HepG2 (cell line): ENCODE measurements at regions not wholly inside any gene's neighbourhood (a gene's known extent, or its start where the extent isn't known, plus 50 kb on each side); places are given as distances from the start of the nearest gene placed in this dataset.

Experiments used
- ATAC-seq: fragments of 200-7000 bp; cut with Tn5 transposase; 3 replicates; pipeline ENCODE4 v1.9.1; 2020; ENCODE audit warnings: mild to moderate bottlenecking, moderate library complexity
- BruUV-seq: library from RNA; stranded (reverse); fragments of 400-500 nt; replicated peaks from 2 replicates; lab custom pipeline; 2021; lab: Mats Ljungman, UMichigan
- CTCF ChIA-PET: fragments of 300-600 bp; formaldehyde crosslinking; extraction: SDS; loops from one replicate; lab custom pipeline; 2021; ENCODE audit warnings: low total read pairs, inconsistent platforms, low intra/inter-chr PET ratio; lab: Yijun Ruan, JAX
- POLR2A ChIA-PET: fragments of 350-600 bp; sonication (Branson Sonifier 250); formaldehyde crosslinking; loops from one replicate; lab custom pipeline; 2020; ENCODE audit warnings: antibody characterized with exemption, inconsistent platforms; lab: Yijun Ruan, JAX
- DNase-seq: peaks from one replicate; pipeline ENCODE4 v3.0.0-alpha.2; 2015; ENCODE audit warnings: low spot score
- FAIRE-seq: peaks from 3 replicates; lab custom pipeline; 2011; peaks lifted over from hg19 to GRCh38; lab: Jason Lieb, UNC
- H2AFZ ChIP-seq: one replicate; pipeline ENCODE4 v1.6.1; 2011; ENCODE audit warnings: low read length, inconsistent platforms
- H3K27ac ChIP-seq: fragments of 300-600 bp; 3 replicates; pipeline ENCODE4 v1.8.0; 2011; ENCODE audit warnings: mixed run types, mild to moderate bottlenecking, mixed read lengths, low read length, inconsistent platforms; ENCODE audit not compliant: insufficient read depth; ENCODE audit errors: extremely low read length
- H3K27me3 ChIP-seq, 2 experiments: fragments of 200-600 bp in 1 of 2; 2 replicates in 1 of 2; 3 replicates in 1 of 2; pipeline versions ENCODE4 v1.6.0 to v1.8.0; 2011; ENCODE audit warnings: low read length in 2 of 2, mild to moderate bottlenecking in 2 of 2, moderate library complexity in 2 of 2, inconsistent platforms in 1 of 2; ENCODE audit not compliant: insufficient read depth in 2 of 2, control insufficient read depth in 1 of 2
- H3K36me3 ChIP-seq, 2 experiments: fragments of 200-600 bp in 1 of 2; replicated peaks in 1 of 2; 2 replicates in 1 of 2; 3 replicates in 1 of 2; pipeline versions ENCODE4 v1.5.1 to v1.8.0; 2011; ENCODE audit warnings: low read length in 2 of 2, inconsistent platforms in 1 of 2; ENCODE audit not compliant: insufficient read depth in 2 of 2, control insufficient read depth in 1 of 2
- H3K4me1 ChIP-seq: 2 replicates; pipeline ENCODE4 v1.5.1; 2012; ENCODE audit warnings: low read length, inconsistent platforms; ENCODE audit not compliant: insufficient read depth
- H3K4me2 ChIP-seq: 2 replicates; pipeline ENCODE4 v1.6.0; 2011; ENCODE audit warnings: low read depth, low read length, inconsistent platforms
- H3K4me3 ChIP-seq, 3 experiments: fragments of 200-600 bp in 1 of 3; sonication (generic), shearing (Covaris generic) in 1 of 3; replicated peaks in 1 of 3; 2 replicates each; pipeline ENCODE4 v1.5.1; 2011 to 2016; ENCODE audit warnings: low read length in 3 of 3, inconsistent platforms in 2 of 3, low read depth in 2 of 3, mild to moderate bottlenecking in 2 of 3, control low read depth in 1 of 3, mixed read lengths in 1 of 3; ENCODE audit not compliant: insufficient read depth in 1 of 3
- H3K79me2 ChIP-seq: one replicate; pipeline ENCODE4 v1.6.1; 2011; ENCODE audit warnings: low read length, inconsistent platforms; ENCODE audit not compliant: insufficient read depth
- H3K9ac ChIP-seq: 2 replicates; pipeline ENCODE4 v1.6.0; 2011; ENCODE audit warnings: mild to moderate bottlenecking, low read depth, low read length, inconsistent platforms; ENCODE audit not compliant: insufficient read depth
- H3K9me3 ChIP-seq: 2 replicates; pipeline ENCODE4 v1.5.1; 2012; ENCODE audit warnings: mild to moderate bottlenecking, low read length
- H4K20me1 ChIP-seq: 2 replicates; pipeline ENCODE4 v1.6.0; 2011; ENCODE audit warnings: inconsistent platforms, mild to moderate bottlenecking, low read length, moderate library complexity; ENCODE audit not compliant: insufficient read depth
- ETV5 ChIP-seq: IDR thresholded peaks from 2 replicates; pipeline ENCODE4 v1.6.1; 2018; ENCODE audit warnings: missing biosample characterization, missing genetic modification reagents, inconsistent platforms, borderline replicate concordance
- FOXO1 ChIP-seq: sonication (generic); formaldehyde crosslinking; IDR thresholded peaks from 2 replicates; pipeline ENCODE4 v1.4.0; 2020; ENCODE audit warnings: missing genetic modification reagents
- GLI4 ChIP-seq: sonication (generic); formaldehyde crosslinking; IDR thresholded peaks from 2 replicates; pipeline ENCODE4 v1.5.1; 2020; ENCODE audit warnings: missing genetic modification reagents, mild to moderate bottlenecking, moderate library complexity, borderline replicate concordance
- KMT2B ChIP-seq: IDR thresholded peaks from 2 replicates; pipeline ENCODE4 v1.6.1; 2016; ENCODE audit warnings: missing genetic modification reagents, missing compliant biosample characterization
- MYC ChIP-seq: sonication (generic); formaldehyde crosslinking; IDR thresholded peaks from 2 replicates; pipeline ENCODE4 v1.9.0; 2021; ENCODE audit warnings: missing genetic modification reagents, borderline replicate concordance
- NRL ChIP-seq: sonication (generic); formaldehyde crosslinking; IDR thresholded peaks from 2 replicates; pipeline ENCODE4 v1.5.0; 2020; ENCODE audit warnings: missing genetic modification reagents, mild to moderate bottlenecking, moderate library complexity, borderline replicate concordance
- REL ChIP-seq: sonication (generic); formaldehyde crosslinking; conservative IDR thresholded peaks from 2 replicates; pipeline ENCODE4 v1.8.0; 2022; ENCODE audit warnings: mild to moderate bottlenecking, missing genetic modification reagents, moderate library complexity
- ZMYM3 ChIP-seq: sonication (generic); formaldehyde crosslinking; IDR thresholded peaks from 2 replicates; pipeline ENCODE4 v1.5.1; 2020; ENCODE audit warnings: mild to moderate bottlenecking, missing genetic modification reagents
- ZNF12 ChIP-seq: sonication (generic); formaldehyde crosslinking; IDR thresholded peaks from 2 replicates; pipeline ENCODE4 v1.5.0; 2020; ENCODE audit warnings: missing genetic modification reagents
- ZNF501 ChIP-seq: sonication (generic); formaldehyde crosslinking; IDR thresholded peaks from 2 replicates; pipeline ENCODE4 v1.5.1; 2020; ENCODE audit warnings: mild to moderate bottlenecking, moderate library complexity, missing genetic modification reagents
- ZNF564 ChIP-seq: sonication (generic); formaldehyde crosslinking; IDR thresholded peaks from 2 replicates; pipeline ENCODE4 v1.8.1; 2023; ENCODE audit warnings: mild to moderate bottlenecking, missing genetic modification reagents
- whole genome bisulfite sequencing: methylation state at CpG from one replicate; pipeline ENCODE4 v1.1.6; 2017; ENCODE audit warnings: low lambda C conversion rate; 5-methylcytosine and 5-hydroxymethylcytosine counted together
- in situ Hi-C: cut with HindIII; loops from 2 replicates; pipeline ENCODE4 v1.10.0; 2017; ENCODE audit warnings: low pct_unique_long_range_greater_than_20kb; ENCODE audit not compliant: extremely low pct_ligation_motif_present
- intact Hi-C: fragments of 100-400 bp; cut with micrococcal nuclease; formaldehyde crosslinking; loops from one replicate; pipeline ENCODE4 v1.10.0; 2022; ENCODE audit not compliant: unreplicated experiment
- TF ChIP-seq, protein P1 (sequence below): sonication (generic); formaldehyde crosslinking; IDR thresholded peaks from 2 replicates; pipeline ENCODE4 v1.4.0; 2020; ENCODE audit warnings: missing genetic modification reagents
- TF ChIP-seq, protein P2 (sequence below): sonication (generic); formaldehyde crosslinking; IDR thresholded peaks from 2 replicates; pipeline ENCODE4 v1.8.1; 2023; ENCODE audit warnings: mild to moderate bottlenecking, missing genetic modification reagents
- TF ChIP-seq, protein P3 (sequence below): sonication (generic); formaldehyde crosslinking; IDR thresholded peaks from 2 replicates; pipeline ENCODE4 v1.5.0; 2020; ENCODE audit warnings: missing genetic modification reagents
- TF ChIP-seq, protein P4 (sequence below): IDR thresholded peaks from 2 replicates; pipeline ENCODE4 v1.6.1; 2016; ENCODE audit warnings: mild to moderate bottlenecking

DNA sequence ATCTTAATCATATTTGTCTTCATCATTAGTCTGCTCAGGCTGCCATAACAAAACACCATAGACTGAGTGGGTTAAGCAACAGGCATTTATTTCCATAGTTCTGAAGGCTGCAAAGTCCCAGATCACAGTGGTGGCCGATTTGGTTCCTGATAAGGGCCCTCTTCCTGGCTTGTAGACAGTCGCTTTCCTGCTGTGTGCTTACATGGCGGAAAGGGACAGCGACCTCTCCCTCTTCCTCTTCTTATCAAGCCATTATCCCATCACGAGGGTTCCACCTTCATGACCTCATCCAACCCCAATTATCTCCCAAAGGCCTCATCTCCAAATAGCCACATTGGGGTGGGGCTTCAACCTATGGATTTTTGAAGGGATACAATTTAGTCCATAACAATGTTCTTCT, 84.0 kb downstream of the LYZL1 start:
- H2AFZ ChIP-seq: no peak overlapping the region
- FAIRE-seq: no peak
- in situ Hi-C loops (loop anchor here (10.0 kb wide), 1 partner anchor 128 kb away; no protein-coding TSS in a partner anchor), intact Hi-C loops (no loop called here)
- no peaks in the 10 kb centered on the region for H3K27me3 ChIP-seq
- no peak for ATAC-seq
- no peaks in the 10 kb centered on the region for H3K36me3 ChIP-seq
- no peak overlapping the region for H3K4me2 ChIP-seq
- no peak overlapping the region for H3K4me3 ChIP-seq
- H3K27ac ChIP-seq: no peak overlapping the region
- H3K9ac ChIP-seq: no peak overlapping the region
- TF ChIP-seq ZNF501: no peak
- peak; percentile 74; the same call in 1 of the 2 replicates for TF ChIP-seq ZNF564 (CRISPR knock-in tag)
- H4K20me1 ChIP-seq: no peaks in the 10 kb centered on the region
- 71% methylated on average over 5 of the region's 5 CpGs for WGBS
- ChIA-PET CTCF (no interaction called here), POLR2A (no interaction called here)
- no peaks in the 10 kb centered on the region for H3K79me2 ChIP-seq
- peaks cover 32% of the 10 kb centered on the region for H3K4me1 ChIP-seq
- no peak for DNase-seq
- no TSS peak for BruUV-seq
- H3K9me3 ChIP-seq: no peaks in the 10 kb centered on the region

DNA sequence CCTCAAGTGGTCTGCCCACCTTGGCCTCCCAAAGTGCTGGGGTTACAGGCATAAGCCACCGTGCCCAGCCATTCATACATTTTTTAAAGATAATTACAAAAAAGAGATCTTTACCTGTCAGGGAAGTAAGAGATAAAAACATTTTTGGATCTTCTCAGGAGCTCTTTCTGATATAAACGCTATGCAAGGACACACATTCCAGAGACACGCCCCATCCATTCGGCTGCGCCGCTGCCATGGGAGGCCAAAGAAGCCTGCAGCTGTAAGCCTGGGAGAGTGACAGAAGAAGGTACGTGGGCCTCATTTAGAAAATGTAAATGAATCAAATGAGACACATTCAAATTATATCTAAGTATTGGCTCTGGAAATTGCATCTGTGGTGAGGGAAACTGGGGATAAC, 85.3 kb downstream of the LYZL1 start:
- Histone ChIP-seq H3K4me2 (peak overlapping the region; percentile 32; the same call in 1 of the 2 replicates), H3K36me3 (no peaks in the 10 kb centered on the region), H3K79me2 (no peaks in the 10 kb centered on the region), H4K20me1 (no peaks in the 10 kb centered on the region), H2AFZ (no peak overlapping the region), H3K9me3 (no peaks in the 10 kb centered on the region), H3K4me3 (no peak overlapping the region), H3K4me1 (peaks cover 43% of the 10 kb centered on the region), H3K9ac (no peak overlapping the region), H3K27me3 (0 out of 5 replicates have a peak, but pooled peaks cover 0 to under 1% of the 10 kb centered on the region in 2 experiments), H3K27ac (no peak overlapping the region)
- ATAC-seq (no peak), FAIRE-seq (no peak), DNase-seq (no peak)
- BruUV-seq: no TSS peak
- ChIA-PET POLR2A (no interaction called here), CTCF (no interaction called here)
- intact Hi-C loops: no loop called here
- 66% methylated on average over 7 of the region's 7 CpGs for WGBS
- in situ Hi-C loops: loop anchor here (10.0 kb wide), 1 partner anchor 129 kb away; no protein-coding TSS in a partner anchor
- TF ChIP-seq MYC (CRISPR knock-in tag) (no peak), GLI4 (CRISPR knock-in tag) (no peak), FOXO1 (CRISPR knock-in tag) (no peak), ETV5 (CRISPR knock-in tag) (no peak), REL (CRISPR knock-in tag) (no peak), ZMYM3 (CRISPR knock-in tag) (no peak), ZNF12 (CRISPR knock-in tag) (no peak), NRL (CRISPR knock-in tag) (no peak), KMT2B (CRISPR knock-in tag) (no peak)
- TF ChIP-seq, protein P1, sequence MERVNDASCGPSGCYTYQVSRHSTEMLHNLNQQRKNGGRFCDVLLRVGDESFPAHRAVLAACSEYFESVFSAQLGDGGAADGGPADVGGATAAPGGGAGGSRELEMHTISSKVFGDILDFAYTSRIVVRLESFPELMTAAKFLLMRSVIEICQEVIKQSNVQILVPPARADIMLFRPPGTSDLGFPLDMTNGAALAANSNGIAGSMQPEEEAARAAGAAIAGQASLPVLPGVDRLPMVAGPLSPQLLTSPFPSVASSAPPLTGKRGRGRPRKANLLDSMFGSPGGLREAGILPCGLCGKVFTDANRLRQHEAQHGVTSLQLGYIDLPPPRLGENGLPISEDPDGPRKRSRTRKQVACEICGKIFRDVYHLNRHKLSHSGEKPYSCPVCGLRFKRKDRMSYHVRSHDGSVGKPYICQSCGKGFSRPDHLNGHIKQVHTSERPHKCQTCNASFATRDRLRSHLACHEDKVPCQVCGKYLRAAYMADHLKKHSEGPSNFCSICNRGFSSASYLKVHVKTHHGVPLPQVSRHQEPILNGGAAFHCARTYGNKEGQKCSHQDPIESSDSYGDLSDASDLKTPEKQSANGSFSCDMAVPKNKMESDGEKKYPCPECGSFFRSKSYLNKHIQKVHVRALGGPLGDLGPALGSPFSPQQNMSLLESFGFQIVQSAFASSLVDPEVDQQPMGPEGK (CRISPR knock-in tag): no peak
- TF ChIP-seq, protein P2, sequence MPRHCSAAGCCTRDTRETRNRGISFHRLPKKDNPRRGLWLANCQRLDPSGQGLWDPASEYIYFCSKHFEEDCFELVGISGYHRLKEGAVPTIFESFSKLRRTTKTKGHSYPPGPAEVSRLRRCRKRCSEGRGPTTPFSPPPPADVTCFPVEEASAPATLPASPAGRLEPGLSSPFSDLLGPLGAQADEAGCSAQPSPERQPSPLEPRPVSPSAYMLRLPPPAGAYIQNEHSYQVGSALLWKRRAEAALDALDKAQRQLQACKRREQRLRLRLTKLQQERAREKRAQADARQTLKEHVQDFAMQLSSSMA (CRISPR knock-in tag): no peak
- TF ChIP-seq, protein P3, sequence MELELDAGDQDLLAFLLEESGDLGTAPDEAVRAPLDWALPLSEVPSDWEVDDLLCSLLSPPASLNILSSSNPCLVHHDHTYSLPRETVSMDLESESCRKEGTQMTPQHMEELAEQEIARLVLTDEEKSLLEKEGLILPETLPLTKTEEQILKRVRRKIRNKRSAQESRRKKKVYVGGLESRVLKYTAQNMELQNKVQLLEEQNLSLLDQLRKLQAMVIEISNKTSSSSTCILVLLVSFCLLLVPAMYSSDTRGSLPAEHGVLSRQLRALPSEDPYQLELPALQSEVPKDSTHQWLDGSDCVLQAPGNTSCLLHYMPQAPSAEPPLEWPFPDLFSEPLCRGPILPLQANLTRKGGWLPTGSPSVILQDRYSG (CRISPR knock-in tag): no peak
- TF ChIP-seq, protein P4, sequence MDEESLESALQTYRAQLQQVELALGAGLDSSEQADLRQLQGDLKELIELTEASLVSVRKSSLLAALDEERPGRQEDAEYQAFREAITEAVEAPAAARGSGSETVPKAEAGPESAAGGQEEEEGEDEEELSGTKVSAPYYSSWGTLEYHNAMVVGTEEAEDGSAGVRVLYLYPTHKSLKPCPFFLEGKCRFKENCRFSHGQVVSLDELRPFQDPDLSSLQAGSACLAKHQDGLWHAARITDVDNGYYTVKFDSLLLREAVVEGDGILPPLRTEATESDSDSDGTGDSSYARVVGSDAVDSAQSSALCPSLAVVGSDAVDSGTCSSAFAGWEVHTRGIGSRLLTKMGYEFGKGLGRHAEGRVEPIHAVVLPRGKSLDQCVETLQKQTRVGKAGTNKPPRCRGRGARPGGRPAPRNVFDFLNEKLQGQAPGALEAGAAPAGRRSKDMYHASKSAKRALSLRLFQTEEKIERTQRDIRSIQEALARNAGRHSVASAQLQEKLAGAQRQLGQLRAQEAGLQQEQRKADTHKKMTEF (CRISPR knock-in tag): no peak
